HG03108 (cell line): ENCODE measurements at regions not wholly inside any gene's neighbourhood (a gene's known extent, or its start where the extent isn't known, plus 50 kb on each side); places are given as distances from the start of the nearest gene placed in this dataset.
"Not testable (repeated sequence)": the region's sequence is repeated elsewhere in the genome, so short reads cannot be mapped to it uniquely, and the experiment has no call there.

Experiments
- ATAC-seq: cut with Tn5 transposase; IDR thresholded peaks from one replicate; pipeline ENCODE4 v1.9.1; 2021; ENCODE audit warnings: moderate library complexity; ENCODE audit not compliant: unreplicated experiment

- no peak for ATAC-seq
Observed at GRCh38 chr6:163867518-163868292, 453.2 kb downstream of the QKI start.

- no peak for ATAC-seq
Observed at GRCh38 chr6:163866192-163866591, 451.7 kb downstream of the QKI start.

GRCh38 chr6:163863565-163863964, 449.0 kb downstream of the QKI start:
- ATAC-seq, result no peak

GRCh38 chr6:163862701-163863100, 448.2 kb downstream of the QKI start:
- ATAC-seq, result no peak

GRCh38 chr6:163861627-163862026, 447.1 kb downstream of the QKI start:
- no peak for ATAC-seq

- no peak for ATAC-seq
Observed at GRCh38 chr6:163860287-163861081, 446.0 kb downstream of the QKI start.

GRCh38 chr6:163858870-163859269, 444.4 kb downstream of the QKI start:
- not testable (repeated sequence) for ATAC-seq

GRCh38 chr6:163857421-163857820, 442.9 kb downstream of the QKI start:
- no peak for ATAC-seq

- no peak for ATAC-seq
Observed at GRCh38 chr6:163850874-163851273, 436.4 kb downstream of the QKI start.

GRCh38 chr6:163844761-163845160, 430.2 kb downstream of the QKI start:
- no peak for ATAC-seq

- ATAC-seq, result no peak
Observed at GRCh38 chr6:163844357-163844756, 429.8 kb downstream of the QKI start.

GRCh38 chr6:163843218-163843617, 428.7 kb downstream of the QKI start:
- ATAC-seq, result no peak

- ATAC-seq, result no peak
Observed at GRCh38 chr6:163842467-163842866, 427.9 kb downstream of the QKI start.

- no peak for ATAC-seq
Observed at GRCh38 chr6:163841733-163842132, 427.2 kb downstream of the QKI start.

- no peak for ATAC-seq
Observed at GRCh38 chr6:163841326-163841725, 426.8 kb downstream of the QKI start.

GRCh38 chr6:163840880-163841279, 426.4 kb downstream of the QKI start:
- ATAC-seq, result no peak

- ATAC-seq, result no peak
Observed at GRCh38 chr6:163839296-163839695, 424.8 kb downstream of the QKI start.

- no peak for ATAC-seq
Observed at GRCh38 chr6:163837691-163838431, 423.3 kb downstream of the QKI start.

- ATAC-seq, result no peak
Observed at GRCh38 chr6:163836876-163837690, 422.6 kb downstream of the QKI start.

- no peak for ATAC-seq
Observed at GRCh38 chr6:163835439-163836171, 421.1 kb downstream of the QKI start.
